RPMI7951 (cell line): ENCODE measurements at regions not wholly inside any gene's neighbourhood (a gene's known extent, or its start where the extent isn't known, plus 50 kb on each side); places are given as distances from the start of the nearest gene placed in this dataset.

Experiments used
- DNase-seq: peaks from one replicate; pipeline ENCODE4 v3.0.0-alpha.2; 2012; ENCODE audit warnings: low read depth

- DNase-seq: no peak
Measured at GRCh38 chr2:228339525-228339924, 158.0 kb upstream of the SPHKAP start.

GRCh38 chr2:228334180-228334579 is 152.7 kb upstream of the SPHKAP start:
- DNase-seq: no peak

GRCh38 chr2:228329282-228329681 is 147.8 kb upstream of the SPHKAP start:
- DNase-seq: no peak

GRCh38 chr2:228321015-228321414 is 139.5 kb upstream of the SPHKAP start:
- DNase-seq: no peak

GRCh38 chr2:228318218-228318617 is 136.7 kb upstream of the SPHKAP start:
- peak; percentile 58 for DNase-seq

GRCh38 chr2:228312172-228312571 is 130.7 kb upstream of the SPHKAP start:
- no peak for DNase-seq

- DNase-seq: no peak
Measured at GRCh38 chr2:228303960-228304359, 122.5 kb upstream of the SPHKAP start.

GRCh38 chr2:228283491-228284171 is 102.1 kb upstream of the SPHKAP start:
- DNase-seq: no peak

GRCh38 chr2:228282376-228282775 is 100.9 kb upstream of the SPHKAP start:
- no peak for DNase-seq

GRCh38 chr2:228273159-228273558 is 91.7 kb upstream of the SPHKAP start:
- no peak for DNase-seq

GRCh38 chr2:228269351-228269750 is 87.9 kb upstream of the SPHKAP start:
- DNase-seq: no peak

- no peak for DNase-seq
Measured at GRCh38 chr2:228268756-228269155, 87.3 kb upstream of the SPHKAP start.

GRCh38 chr2:228268301-228268700 is 86.8 kb upstream of the SPHKAP start:
- DNase-seq: no peak

GRCh38 chr2:228263156-228263555 is 81.7 kb upstream of the SPHKAP start:
- no peak for DNase-seq

GRCh38 chr2:228261546-228261945 is 80.1 kb upstream of the SPHKAP start:
- DNase-seq: no peak

- DNase-seq: no peak
Measured at GRCh38 chr2:228257379-228257778, 75.9 kb upstream of the SPHKAP start.

GRCh38 chr2:228253752-228254151 is 72.3 kb upstream of the SPHKAP start:
- DNase-seq: peak; percentile 4

GRCh38 chr2:228247335-228247734 is 65.8 kb upstream of the SPHKAP start:
- no peak for DNase-seq

GRCh38 chr2:228245601-228246000 is 64.1 kb upstream of the SPHKAP start:
- no peak for DNase-seq

GRCh38 chr2:228242591-228242990 is 61.1 kb upstream of the SPHKAP start:
- no peak for DNase-seq

- no peak for DNase-seq
Measured at GRCh38 chr2:228239907-228240561, 58.5 kb upstream of the SPHKAP start.

- DNase-seq: no peak
Measured at GRCh38 chr2:228239207-228239906, 57.9 kb upstream of the SPHKAP start.
